ENCODE measurements at regions not wholly inside any gene's neighbourhood (a gene's known extent, or its start where the extent isn't known, plus 50 kb on each side); places are given as distances from the start of the nearest gene placed in this dataset.
A peak's percentile ranks its signal among the peaks of the same experiment; 100 is the strongest.

GRCh38 chr3:111472556-111472955, 69.4 kb upstream of the CD96 start:
- no peak overlapping the region for H3K4me3 ChIP-seq (ENCODE audit: low read depth, low read length)
- DNase-seq (ENCODE audit: low read depth): no peak
- no peak for TF ChIP-seq CTCF (IDR thresholded peaks at IDR 0.05; ENCODE audit: insufficient read depth, low read depth, low read length)

GRCh38 chr3:111473550-111473949, 68.4 kb upstream of the CD96 start:
- DNase-seq (ENCODE audit: low read depth): no peak
- TF ChIP-seq CTCF (IDR thresholded peaks at IDR 0.05; ENCODE audit: insufficient read depth, low read depth, low read length): no peak
- no peak overlapping the region for H3K4me3 ChIP-seq (ENCODE audit: low read depth, low read length)

- no peak overlapping the region for H3K4me3 ChIP-seq (ENCODE audit: low read depth, low read length)
- TF ChIP-seq CTCF (IDR thresholded peaks at IDR 0.05; ENCODE audit: insufficient read depth, low read depth, low read length): no peak
- no peak for DNase-seq (ENCODE audit: low read depth)
These were observed 65.3 kb upstream of the CD96 start for GRCh38 chr3:111476701-111477100.

- TF ChIP-seq CTCF (IDR thresholded peaks at IDR 0.05; ENCODE audit: insufficient read depth, low read depth, low read length): no peak
- DNase-seq (ENCODE audit: low read depth): no peak
- no peak overlapping the region for H3K4me3 ChIP-seq (ENCODE audit: low read depth, low read length)
These were observed 61.9 kb upstream of the CD96 start for GRCh38 chr3:111480091-111480490.

GRCh38 chr3:111481551-111481950, 60.4 kb upstream of the CD96 start:
- TF ChIP-seq CTCF (IDR thresholded peaks at IDR 0.05; ENCODE audit: insufficient read depth, low read depth, low read length): no peak
- no peak overlapping the region for H3K4me3 ChIP-seq (ENCODE audit: low read depth, low read length)
- DNase-seq (ENCODE audit: low read depth): peak; percentile 8

GRCh38 chr3:111482574-111482973, 59.4 kb upstream of the CD96 start:
- no peak overlapping the region for H3K4me3 ChIP-seq (ENCODE audit: low read depth, low read length)
- no peak for DNase-seq (ENCODE audit: low read depth)

More at GRCh38 chr3:111482574-111482973, 59.4 kb upstream of the CD96 start:
- no peak for TF ChIP-seq CTCF (IDR thresholded peaks at IDR 0.05; ENCODE audit: insufficient read depth, low read depth, low read length)
